Thyroid gland (tissue), 4 donors: ENCODE measurements at regions not wholly inside any gene's neighbourhood (a gene's known extent, or its start where the extent isn't known, plus 50 kb on each side); places are given as distances from the start of the nearest gene placed in this dataset.

Experiments used
- DNase-seq, 2 donors: peaks; one replicate each; pipeline ENCODE4 v3.0.0-alpha.2; 2019
- H3K27ac ChIP-seq, 3 donors: fragments of 200-600 bp; sonication (generic); 1 replicate in 2 of 3; 2 replicates in 1 of 3; pipeline ENCODE4 v1.5.1; 2016 to 2019; ENCODE audit warnings: mild to moderate bottlenecking in 1 of 3, moderate library complexity in 1 of 3
- H3K27me3 ChIP-seq: fragments of 200-600 bp; sonication (generic); one replicate; pipeline ENCODE4 v1.5.1; 2019
- H3K36me3 ChIP-seq, 2 donors: fragments of 200-600 bp; sonication (generic); one replicate each; pipeline ENCODE4 v1.5.1; 2016 to 2019
- H3K4me1 ChIP-seq, 2 donors: fragments of 200-600 bp; sonication (generic); one replicate each; pipeline ENCODE4 v1.5.1; 2017 to 2019
- H3K4me3 ChIP-seq, 3 donors: fragments of 200-600 bp; sonication (generic); replicated peaks in 1 of 3; 1 replicate in 2 of 3; 2 replicates in 1 of 3; pipeline ENCODE4 v1.5.1; 2016; ENCODE audit warnings: mild to moderate bottlenecking in 1 of 3
- H3K9me3 ChIP-seq: fragments of 200-600 bp; sonication (generic); one replicate; pipeline ENCODE4 v1.5.1; 2017
- CTCF ChIP-seq, 6 experiments: fragments of 200-600 bp in 3 of 6; fragments of 450-650 bp in 3 of 6; sonication (generic) in 3 of 6; IDR thresholded peaks; one replicate each; pipeline ENCODE4 v1.5.1; 2016 to 2019; ENCODE audit warnings: antibody characterized with exemption in 6 of 6, mild to moderate bottlenecking in 2 of 6, inconsistent platforms in 1 of 6, moderate library complexity in 1 of 6
- POLR2A ChIP-seq, 2 donors: fragments of 450-650 bp; IDR thresholded peaks; one replicate each; pipeline ENCODE4 v1.6.1; 2017; ENCODE audit warnings: antibody characterized with exemption in 2 of 2, mild to moderate bottlenecking in 2 of 2, moderate library complexity in 1 of 2
- WGBS, 2 donors: methylation state at CpG; one replicate each; pipeline ENCODE4 v1.1.5; 2017; 5-methylcytosine and 5-hydroxymethylcytosine counted together
- intact Hi-C: fragments of 100-400 bp; cut with DNase I; formaldehyde crosslinking; loops from one replicate; pipeline ENCODE4 v1.15.1; 2023

- 96% methylated on average over 2 of the region's 2 CpGs for WGBS, 2 donors
Measured at GRCh38 chr10:85177767-85178166, 849.4 kb downstream of the CCSER2 start.

GRCh38 chr10:85187047-85187446 lies 858.7 kb downstream of the CCSER2 start:
- Histone ChIP-seq H3K9me3 (no peaks in the 10 kb centered on the region), H3K4me3 (no peak overlapping the region), H3K36me3 (no peaks in the 10 kb centered on the region), H3K4me1 (peaks cover 17 to 21% of the 10 kb centered on the region in 2 donors), H3K27me3 (no peaks in the 10 kb centered on the region), H3K27ac (peak overlapping the region; percentile 66 to 92 (median 80))
- peak in 1 of 2 donors; percentile 11 for DNase-seq
- TF ChIP-seq CTCF (IDR thresholded peaks at IDR 0.05), result no peak
- no peak for TF ChIP-seq POLR2A (IDR thresholded peaks at IDR 0.05)
- intact Hi-C loops, result no loop called here
- 89 to 96% methylated on average over 2 of the region's 2 CpGs for WGBS, 2 donors

More at GRCh38 chr10:85177767-85178166, 849.4 kb downstream of the CCSER2 start:
- peaks cover 0 to 4% of the 10 kb centered on the region in 2 donors for H3K4me1 ChIP-seq
- no peak overlapping the region for H3K27ac ChIP-seq
- DNase-seq, result no peak
- no peaks in the 10 kb centered on the region for H3K27me3 ChIP-seq
- no peaks in the 10 kb centered on the region for H3K9me3 ChIP-seq
- no peak overlapping the region for H3K4me3 ChIP-seq
- intact Hi-C loops, result no loop called here
- TF ChIP-seq CTCF (IDR thresholded peaks at IDR 0.05) (no peak), POLR2A (IDR thresholded peaks at IDR 0.05) (no peak)
- no peaks in the 10 kb centered on the region for H3K36me3 ChIP-seq

GRCh38 chr10:85188770-85189484 lies 860.5 kb downstream of the CCSER2 start:
- Histone ChIP-seq H3K9me3 (no peaks in the 10 kb centered on the region), H3K4me1 (peaks cover 17 to 21% of the 10 kb centered on the region in 2 donors), H3K27me3 (no peaks in the 10 kb centered on the region), H3K27ac (peak overlapping the region; percentile 68 to 92 (median 80)), H3K36me3 (no peaks in the 10 kb centered on the region), H3K4me3 (no peak overlapping the region)
- intact Hi-C loops, result no loop called here
- WGBS, 2 donors, result 71 to 78% methylated on average over 3 of the region's 3 CpGs
- no peak for TF ChIP-seq POLR2A (IDR thresholded peaks at IDR 0.05)
- no peak for TF ChIP-seq CTCF (IDR thresholded peaks at IDR 0.05)
- DNase-seq, result no peak

- intact Hi-C loops, result no loop called here
- TF ChIP-seq POLR2A (IDR thresholded peaks at IDR 0.05) (no peak), CTCF (IDR thresholded peaks at IDR 0.05) (no peak)
- 50 to 60% methylated on average over 3 of the region's 3 CpGs for WGBS, 2 donors
- DNase-seq, result no peak
- no peak overlapping the region for H3K27ac ChIP-seq
- no peaks in the 10 kb centered on the region for H3K36me3 ChIP-seq
- H3K27me3 ChIP-seq, result no peaks in the 10 kb centered on the region
- no peaks in the 10 kb centered on the region for H3K9me3 ChIP-seq
- H3K4me3 ChIP-seq, result no peak overlapping the region
- H3K4me1 ChIP-seq, result peaks cover 7 to 24% of the 10 kb centered on the region in 2 donors
Measured at GRCh38 chr10:85193796-85194195, 865.4 kb downstream of the CCSER2 start.

GRCh38 chr10:85194706-85195105 lies 866.3 kb downstream of the CCSER2 start:
- intact Hi-C loops, result no loop called here
- no peak overlapping the region for H3K27ac ChIP-seq
- peaks cover 0 to 15% of the 10 kb centered on the region in 2 donors for H3K4me1 ChIP-seq
- H3K4me3 ChIP-seq, result no peak overlapping the region
- 93 to 100% methylated on average over 1 of the region's 1 CpG for WGBS, 2 donors
- no peaks in the 10 kb centered on the region for H3K27me3 ChIP-seq
- no peak for TF ChIP-seq CTCF (IDR thresholded peaks at IDR 0.05)
- TF ChIP-seq POLR2A (IDR thresholded peaks at IDR 0.05), result no peak
- no peaks in the 10 kb centered on the region for H3K9me3 ChIP-seq
- no peak for DNase-seq
- H3K36me3 ChIP-seq, result no peaks in the 10 kb centered on the region
